ENCODE measurements at regions not wholly inside any gene's neighbourhood (a gene's known extent, or its start where the extent isn't known, plus 50 kb on each side); places are given as distances from the start of the nearest gene placed in this dataset.

GRCh38 chr4:185071236-185071811 is 53.0 kb downstream of the HELT start:
- TF ChIP-seq POLR2A (IDR thresholded peaks at IDR 0.05) (no peak), POLR2AphosphoS5 (IDR thresholded peaks at IDR 0.05) (no peak)

All from prostate gland (tissue), 1 donor.